SK-N-MC (cell line): ENCODE measurements at regions not wholly inside any gene's neighbourhood (a gene's known extent, or its start where the extent isn't known, plus 50 kb on each side); places are given as distances from the start of the nearest gene placed in this dataset.

ENCODE experiments used
- EZH2 ChIP-seq: fragments of 200-600 bp; sonication (generic); IDR thresholded peaks from one replicate; pipeline ENCODE4 v1.6.1; 2017; ENCODE audit warnings: antibody characterized with exemption
- FOXP2 ChIP-seq: optimal IDR thresholded peaks from 2 replicates; pipeline ENCODE3; 2011; ENCODE audit warnings: mild to moderate bottlenecking, moderate library complexity; ENCODE audit not compliant: insufficient read depth; ENCODE audit errors: extremely low read length, control extremely low read depth
- POLR2AphosphoS5 ChIP-seq: IDR thresholded peaks from 2 replicates; pipeline ENCODE4 v1.6.1; 2012; ENCODE audit warnings: mild to moderate bottlenecking, low read depth, low read length, borderline replicate concordance

GRCh38 chr10:23885853-23886252 is 323.1 kb upstream of the KIAA1217 start:
- TF ChIP-seq EZH2, result no peak
- TF ChIP-seq POLR2AphosphoS5, result no peak
- no peak for TF ChIP-seq FOXP2
